ENCODE measurements at regions not wholly inside any gene's neighbourhood (a gene's known extent, or its start where the extent isn't known, plus 50 kb on each side); places are given as distances from the start of the nearest gene placed in this dataset.

GRCh38 chr6:169310983-169311382, 57.3 kb upstream of the THBS2 start:
- H4K20me1 ChIP-seq (ENCODE audit: control insufficient read depth, insufficient read depth) = no peaks in the 10 kb centered on the region
- H2AFZ ChIP-seq (ENCODE audit: control insufficient read depth, low read depth, low read length) = no peak overlapping the region
- POLR2A ChIA-PET = no interaction called here
- H3K27ac ChIP-seq (ENCODE audit: control insufficient read depth, insufficient read depth) = no peak overlapping the region
- H3K4me3 ChIP-seq = no peak overlapping the region
- H3K27me3 ChIP-seq (replicated peaks in 1 of 2; ENCODE audit: control insufficient read depth in 2 of 2, insufficient read depth in 2 of 2, low read length in 1 of 2) = no peaks in the 10 kb centered on the region
- in situ Hi-C loops (cut with MboI) (no loop called here), intact Hi-C loops (cut with micrococcal nuclease; ENCODE audit: unreplicated experiment) (no loop called here)
- no peak for FAIRE-seq
- no peaks in the 10 kb centered on the region for H3K79me2 ChIP-seq (ENCODE audit: control insufficient read depth, insufficient read depth, low read length)
- 21% methylated on average over 3 of the region's 3 CpGs for WGBS (ENCODE audit: insufficient coverage, insufficient replicate concordance, low lambda C conversion rate, missing lambda C conversion rate)
- no peaks in the 10 kb centered on the region; the same call in 2 of the 3 replicates for H3K9me3 ChIP-seq (replicated peaks; ENCODE audit: control insufficient read depth, insufficient read depth, low read length)
- BruUV-seq (replicated peaks) = no TSS peak
- CTCF ChIA-PET = no interaction called here
- no peaks in the 10 kb centered on the region for H3K36me3 ChIP-seq (ENCODE audit: control insufficient read depth in 2 of 2, insufficient read depth in 2 of 2, low read length in 1 of 2)
- no peak overlapping the region for H3K4me2 ChIP-seq (ENCODE audit: control insufficient read depth, insufficient read depth)
- no peak for TF ChIP-seq SREBF2 (IDR thresholded peaks at IDR 0.05; ENCODE audit: low read length)
- TF ChIP-seq MYB (IDR thresholded peaks at IDR 0.05; ENCODE audit: borderline replicate concordance, low read depth, low read length) = no peak
- no peak for TF ChIP-seq POLR2AphosphoS2 (IDR thresholded peaks at IDR 0.05; ENCODE audit: low read depth, low read length)
- no peak for TF ChIP-seq CTCF (IDR thresholded peaks at IDR 0.05 in 2 of 3, conservative IDR thresholded peaks at IDR 0.05 in 1 of 3; ENCODE audit: control insufficient read depth in 2 of 3, extremely low read depth in 1 of 3, insufficient read depth in 1 of 3, low read depth in 3 of 3, low read length in 3 of 3)
- no peak for TF ChIP-seq JUND (IDR thresholded peaks at IDR 0.05; ENCODE audit: low read depth, low read length)
- no peak for TF ChIP-seq HDAC2 (IDR thresholded peaks at IDR 0.05)
- TF ChIP-seq IKZF1 (conservative IDR thresholded peaks at IDR 0.05) = no peak
- TF ChIP-seq CBFB (IDR thresholded peaks at IDR 0.05; ENCODE audit: low read depth) = no peak
- no peak for TF ChIP-seq CREM (IDR thresholded peaks at IDR 0.05; ENCODE audit: low read depth)
- no peak for TF ChIP-seq ZNF592 (IDR thresholded peaks at IDR 0.05)
- TF ChIP-seq NFYB (IDR thresholded peaks at IDR 0.05; ENCODE audit: insufficient read depth, low read depth, low read length) = no peak
- no peak for DNase-seq (ENCODE audit: low read depth, low spot score)
- RAD21 ChIA-PET (ENCODE audit: unreplicated experiment) = no interaction called here
- H3K9ac ChIP-seq (ENCODE audit: control insufficient read depth, insufficient read depth, low read length) = no peak overlapping the region
- SMC1A ChIA-PET (ENCODE audit: uncharacterized antibody, unreplicated experiment) = no interaction called here
- ATAC-seq = no peak
- no peaks in the 10 kb centered on the region for H3K4me1 ChIP-seq (ENCODE audit: control insufficient read depth, insufficient read depth, low read length)
